ENCODE measurements at regions not wholly inside any gene's neighbourhood (a gene's known extent, or its start where the extent isn't known, plus 50 kb on each side); places are given as distances from the start of the nearest gene placed in this dataset.

- Mint-ChIP-seq H3K27me3 (peaks cover 12% of the 10 kb centered on the region), H3K27ac (ENCODE audit: low read depth) (no peak overlapping the region), H3K4me3 (no peak overlapping the region), H3K9me3 (peaks cover 6% of the 10 kb centered on the region), H3K4me1 (no peaks in the 10 kb centered on the region), H3K36me3 (ENCODE audit: insufficient read depth) (no peaks in the 10 kb centered on the region)
- DNase-seq (ENCODE audit: low spot score in 2 of 2) (no peak), ATAC-seq (replicated peaks; ENCODE audit: extremely low read depth, poor library complexity, severe bottlenecking) (no peak)
These were observed 252.4 kb upstream of the CPEB2 start for GRCh38 chr4:14749910-14750309.

GRCh38 chr4:14752341-14753046, 249.8 kb upstream of the CPEB2 start:
- H3K4me1 Mint-ChIP-seq, result no peaks in the 10 kb centered on the region
- H3K27me3 Mint-ChIP-seq, result peaks cover 11% of the 10 kb centered on the region
- no peak overlapping the region for H3K4me3 Mint-ChIP-seq
- ATAC-seq (replicated peaks; ENCODE audit: extremely low read depth, poor library complexity, severe bottlenecking) (no peak), DNase-seq (ENCODE audit: low spot score in 2 of 2) (no peak)
- H3K9me3 Mint-ChIP-seq, result peaks cover 6% of the 10 kb centered on the region
- no peak overlapping the region for H3K27ac Mint-ChIP-seq (ENCODE audit: low read depth)
- no peaks in the 10 kb centered on the region for H3K36me3 Mint-ChIP-seq (ENCODE audit: insufficient read depth)

GRCh38 chr4:14767142-14767541, 235.1 kb upstream of the CPEB2 start:
- no peaks in the 10 kb centered on the region for H3K9me3 Mint-ChIP-seq
- no peaks in the 10 kb centered on the region for H3K4me1 Mint-ChIP-seq
- H3K27me3 Mint-ChIP-seq, result peaks cover 11% of the 10 kb centered on the region
- ATAC-seq (replicated peaks; ENCODE audit: extremely low read depth, poor library complexity, severe bottlenecking) (no peak), DNase-seq (ENCODE audit: low spot score in 2 of 2) (no peak)
- no peak overlapping the region for H3K27ac Mint-ChIP-seq (ENCODE audit: low read depth)
- no peak overlapping the region for H3K4me3 Mint-ChIP-seq
- H3K36me3 Mint-ChIP-seq (ENCODE audit: insufficient read depth), result no peaks in the 10 kb centered on the region

- DNase-seq (ENCODE audit: low spot score in 2 of 2) (no peak), ATAC-seq (replicated peaks; ENCODE audit: extremely low read depth, poor library complexity, severe bottlenecking) (no peak)
- H3K27ac Mint-ChIP-seq (ENCODE audit: low read depth), result no peak overlapping the region
- peaks cover 16% of the 10 kb centered on the region for H3K27me3 Mint-ChIP-seq
- H3K4me3 Mint-ChIP-seq, result no peak overlapping the region
- no peaks in the 10 kb centered on the region for H3K4me1 Mint-ChIP-seq
- H3K9me3 Mint-ChIP-seq, result no peaks in the 10 kb centered on the region
- no peaks in the 10 kb centered on the region for H3K36me3 Mint-ChIP-seq (ENCODE audit: insufficient read depth)
These were observed 233.8 kb upstream of the CPEB2 start for GRCh38 chr4:14768449-14768848.

GRCh38 chr4:14769993-14770392, 232.3 kb upstream of the CPEB2 start:
- Mint-ChIP-seq H3K4me1 (no peaks in the 10 kb centered on the region), H3K36me3 (ENCODE audit: insufficient read depth) (no peaks in the 10 kb centered on the region), H3K9me3 (no peaks in the 10 kb centered on the region), H3K27ac (ENCODE audit: low read depth) (no peak overlapping the region), H3K4me3 (no peak overlapping the region), H3K27me3 (peaks cover 27% of the 10 kb centered on the region)
- ATAC-seq (replicated peaks; ENCODE audit: extremely low read depth, poor library complexity, severe bottlenecking) (no peak), DNase-seq (ENCODE audit: low spot score in 2 of 2) (no peak)

DNA sequence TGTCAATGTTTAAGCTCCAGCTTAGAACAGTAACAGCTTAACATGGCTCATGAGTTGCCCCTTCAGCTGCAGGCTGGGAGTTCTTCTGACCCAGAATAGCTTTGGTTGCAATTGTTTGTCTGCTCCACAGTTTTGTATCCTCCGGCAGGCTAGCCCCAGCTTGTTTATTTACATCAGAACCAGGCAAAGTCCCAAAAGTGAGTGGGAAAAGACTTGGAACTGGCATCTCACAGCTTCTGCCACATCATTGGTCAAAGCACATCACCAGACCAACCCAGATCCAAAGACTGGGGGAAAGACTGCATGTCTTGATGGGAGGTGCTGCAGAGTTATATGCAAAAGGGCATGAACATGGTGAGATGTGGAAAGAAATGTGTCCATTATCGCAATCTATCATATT, 231.2 kb upstream of the CPEB2 start:
- Mint-ChIP-seq H3K27me3 (peaks cover 27% of the 10 kb centered on the region), H3K4me1 (no peaks in the 10 kb centered on the region), H3K4me3 (no peak overlapping the region), H3K27ac (ENCODE audit: low read depth) (no peak overlapping the region), H3K9me3 (no peaks in the 10 kb centered on the region), H3K36me3 (ENCODE audit: insufficient read depth) (no peaks in the 10 kb centered on the region)
- DNase-seq (ENCODE audit: low spot score in 2 of 2), result no peak
- ATAC-seq (replicated peaks; ENCODE audit: extremely low read depth, poor library complexity, severe bottlenecking), result no peak

GRCh38 chr4:14771504-14772175, 230.6 kb upstream of the CPEB2 start:
- H3K27ac Mint-ChIP-seq (ENCODE audit: low read depth), result no peak overlapping the region
- no peaks in the 10 kb centered on the region for H3K4me1 Mint-ChIP-seq
- no peak for ATAC-seq (replicated peaks; ENCODE audit: extremely low read depth, poor library complexity, severe bottlenecking)
- H3K36me3 Mint-ChIP-seq (ENCODE audit: insufficient read depth), result no peaks in the 10 kb centered on the region
- H3K4me3 Mint-ChIP-seq, result no peak overlapping the region
- peaks cover 27% of the 10 kb centered on the region for H3K27me3 Mint-ChIP-seq
- no peak for DNase-seq (ENCODE audit: low spot score in 2 of 2)
- H3K9me3 Mint-ChIP-seq, result peaks cover under 1% of the 10 kb centered on the region

GRCh38 chr4:14772388-14772787, 229.9 kb upstream of the CPEB2 start:
- Mint-ChIP-seq H3K27ac (ENCODE audit: low read depth) (no peak overlapping the region), H3K27me3 (peaks cover 27% of the 10 kb centered on the region), H3K4me3 (no peak overlapping the region), H3K4me1 (no peaks in the 10 kb centered on the region), H3K36me3 (ENCODE audit: insufficient read depth) (no peaks in the 10 kb centered on the region), H3K9me3 (peaks cover 8% of the 10 kb centered on the region)
- ATAC-seq (replicated peaks; ENCODE audit: extremely low read depth, poor library complexity, severe bottlenecking) (no peak), DNase-seq (ENCODE audit: low spot score in 2 of 2) (no peak)

GRCh38 chr4:14783011-14783877, 219.0 kb upstream of the CPEB2 start:
- Mint-ChIP-seq H3K9me3 (no peaks in the 10 kb centered on the region), H3K27me3 (no peaks in the 10 kb centered on the region), H3K36me3 (ENCODE audit: insufficient read depth) (no peaks in the 10 kb centered on the region), H3K4me3 (no peak overlapping the region), H3K4me1 (no peaks in the 10 kb centered on the region), H3K27ac (ENCODE audit: low read depth) (no peak overlapping the region)
- DNase-seq (ENCODE audit: low spot score in 2 of 2), result no peak
- ATAC-seq (replicated peaks; ENCODE audit: extremely low read depth, poor library complexity, severe bottlenecking), result no peak

- H3K4me1 Mint-ChIP-seq, result no peaks in the 10 kb centered on the region
- ATAC-seq (replicated peaks; ENCODE audit: extremely low read depth, poor library complexity, severe bottlenecking), result no peak
- peaks cover 25% of the 10 kb centered on the region for H3K27me3 Mint-ChIP-seq
These were observed 215.1 kb upstream of the CPEB2 start for GRCh38 chr4:14787221-14787620.

GRCh38 chr4:14787894-14788293, 214.4 kb upstream of the CPEB2 start:
- Mint-ChIP-seq H3K36me3 (ENCODE audit: insufficient read depth) (no peaks in the 10 kb centered on the region), H3K9me3 (no peaks in the 10 kb centered on the region), H3K4me3 (no peak overlapping the region), H3K27me3 (peaks cover 32% of the 10 kb centered on the region), H3K4me1 (no peaks in the 10 kb centered on the region), H3K27ac (ENCODE audit: low read depth) (no peak overlapping the region)
- ATAC-seq (replicated peaks; ENCODE audit: extremely low read depth, poor library complexity, severe bottlenecking) (no peak), DNase-seq (ENCODE audit: low spot score in 2 of 2) (no peak)

More at GRCh38 chr4:14787221-14787620, 215.1 kb upstream of the CPEB2 start:
- no peak overlapping the region for H3K27ac Mint-ChIP-seq (ENCODE audit: low read depth)
- no peaks in the 10 kb centered on the region for H3K9me3 Mint-ChIP-seq
- DNase-seq (ENCODE audit: low spot score in 2 of 2), result no peak
- H3K4me3 Mint-ChIP-seq, result no peak overlapping the region
- no peaks in the 10 kb centered on the region for H3K36me3 Mint-ChIP-seq (ENCODE audit: insufficient read depth)

DNA sequence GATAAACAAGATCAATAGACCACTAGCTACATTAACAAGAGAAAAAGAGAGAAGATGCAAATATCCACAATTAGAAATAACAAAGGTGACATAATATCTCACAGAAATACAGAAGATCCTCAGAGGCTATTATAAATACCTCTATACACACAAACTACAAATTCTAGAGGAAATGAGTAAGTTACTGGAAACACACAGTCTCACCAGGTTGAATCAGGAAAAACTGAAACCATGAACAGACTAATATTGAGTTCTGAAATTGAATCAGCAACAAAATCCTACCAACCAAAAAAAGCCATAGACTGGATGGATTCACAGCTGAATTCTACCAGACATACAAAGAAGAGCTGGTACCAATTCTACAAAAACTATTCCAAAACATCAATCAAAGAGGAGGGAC, 211.8 kb upstream of the CPEB2 start:
- Mint-ChIP-seq H3K27me3 (peaks cover 39% of the 10 kb centered on the region), H3K4me3 (no peak overlapping the region), H3K9me3 (peaks cover 4% of the 10 kb centered on the region), H3K4me1 (no peaks in the 10 kb centered on the region), H3K36me3 (ENCODE audit: insufficient read depth) (no peaks in the 10 kb centered on the region), H3K27ac (ENCODE audit: low read depth) (no peak overlapping the region)
- ATAC-seq (replicated peaks; ENCODE audit: extremely low read depth, poor library complexity, severe bottlenecking) (no peak), DNase-seq (ENCODE audit: low spot score in 2 of 2) (no peak)

All from central memory CD8-positive, alpha-beta T cell (primary cell).